K562 (cell line): ENCODE measurements at regions not wholly inside any gene's neighbourhood (a gene's known extent, or its start where the extent isn't known, plus 50 kb on each side); places are given as distances from the start of the nearest gene placed in this dataset.

Experiments
- ATAC-seq: fragments of 200-7000 bp; cut with Tn5 transposase; 3 replicates; pipeline ENCODE4 v1.9.1; 2020; ENCODE audit warnings: moderate library complexity
- BruUV-seq: library from RNA; stranded (reverse); fragments of 400-500 nt; replicated peaks from 2 replicates; lab custom pipeline; 2021; lab: Mats Ljungman, UMichigan
- CTCF ChIA-PET: fragments of 300-600 bp; formaldehyde crosslinking; extraction: SDS; loops from one replicate; lab custom pipeline; 2021; ENCODE audit warnings: low intra/inter-chr PET ratio; lab: Yijun Ruan, JAX
- POLR2A ChIA-PET: fragments of 300-600, 350-650 bp; sonication (Branson Sonifier 250); formaldehyde crosslinking; extraction: SDS; loops from one replicate; lab custom pipeline; 2021; ENCODE audit warnings: antibody characterized with exemption, inconsistent platforms; lab: Yijun Ruan, JAX
- DNase-seq, 4 experiments: peaks; one replicate each; pipeline versions ENCODE4 v3.0.0 to v3.0.0-alpha.2; 2011 to 2018; ENCODE audit warnings: low spot score in 3 of 4, mixed read lengths in 3 of 4; ENCODE audit errors: extremely low read depth in 1 of 4
- FAIRE-seq: peaks from 2 replicates; lab custom pipeline; 2011; peaks lifted over from hg19 to GRCh38; lab: Jason Lieb, UNC
- H2AFZ ChIP-seq: 2 replicates; pipeline ENCODE4 v1.6.0; 2011; ENCODE audit warnings: low read depth, low read length, control low read depth, inconsistent platforms
- H3K27ac ChIP-seq: fragments of 200-600 bp; 3 replicates; pipeline ENCODE4 v1.8.0; 2011; ENCODE audit warnings: low read depth, mild to moderate bottlenecking, control low read depth, inconsistent platforms, low read length, moderate library complexity, mixed read lengths; ENCODE audit errors: extremely low read depth
- H3K27me3 ChIP-seq, 2 experiments: fragments of 300-600 bp in 1 of 2; 2 replicates in 1 of 2; 3 replicates in 1 of 2; pipeline versions ENCODE4 v1.6.0 to v1.8.0; 2011; ENCODE audit warnings: inconsistent platforms in 2 of 2, low read length in 2 of 2, mild to moderate bottlenecking in 1 of 2, mixed read lengths in 1 of 2, moderate library complexity in 1 of 2; ENCODE audit not compliant: control insufficient read depth in 2 of 2, insufficient read depth in 2 of 2
- H3K36me3 ChIP-seq: fragments of 300-600 bp; 3 replicates; pipeline ENCODE4 v1.8.0; 2011; ENCODE audit warnings: mild to moderate bottlenecking, low read length, inconsistent platforms; ENCODE audit not compliant: control insufficient read depth, insufficient read depth
- H3K4me1 ChIP-seq, 2 experiments: fragments of 200-600 bp in 1 of 2; replicated peaks in 1 of 2; 2 replicates in 1 of 2; 3 replicates in 1 of 2; pipeline versions ENCODE4 v1.5.1 to v1.8.0; 2011; ENCODE audit warnings: inconsistent platforms in 2 of 2, low read length in 2 of 2, mild to moderate bottlenecking in 1 of 2, mixed read lengths in 1 of 2, moderate library complexity in 1 of 2; ENCODE audit not compliant: control insufficient read depth in 2 of 2, insufficient read depth in 2 of 2
- H3K4me2 ChIP-seq: 2 replicates; pipeline ENCODE4 v1.6.1; 2011; ENCODE audit warnings: low read length, control low read depth, inconsistent platforms, mixed read lengths; ENCODE audit not compliant: insufficient read depth
- H3K4me3 ChIP-seq: fragments of 200-600 bp; sonication (generic), shearing (Covaris generic); 2 replicates; pipeline ENCODE4 v1.5.1; 2016; ENCODE audit warnings: control low read depth, inconsistent platforms
- H3K79me2 ChIP-seq: fragments of 200-600 bp; 3 replicates; pipeline ENCODE4 v1.8.0; 2011; ENCODE audit warnings: low read length, inconsistent platforms; ENCODE audit not compliant: control insufficient read depth, insufficient read depth
- H3K9ac ChIP-seq, 2 experiments: 2 replicates each; pipeline versions ENCODE4 v1.6.0 to v1.6.1; 2011; ENCODE audit warnings: low read depth in 2 of 2, low read length in 2 of 2, control low read depth in 1 of 2, inconsistent platforms in 1 of 2, mild to moderate bottlenecking in 1 of 2, mixed read lengths in 1 of 2; ENCODE audit not compliant: insufficient read depth in 1 of 2
- H3K9me1 ChIP-seq: one replicate; pipeline ENCODE4 v1.6.0; 2011; ENCODE audit warnings: inconsistent platforms, mild to moderate bottlenecking, low read length, moderate library complexity; ENCODE audit not compliant: control insufficient read depth, insufficient read depth
- H3K9me3 ChIP-seq: replicated peaks from 2 replicates; pipeline ENCODE4 v1.5.1; 2011; ENCODE audit warnings: low read depth, low read length, inconsistent platforms; ENCODE audit not compliant: control insufficient read depth, insufficient read depth
- H4K20me1 ChIP-seq: replicated peaks from 2 replicates; pipeline ENCODE4 v1.6.1; 2011; ENCODE audit warnings: low read length, inconsistent platforms, mixed read lengths; ENCODE audit not compliant: control insufficient read depth, insufficient read depth
- C11orf30 ChIP-seq: fragments of 450-650 bp; IDR thresholded peaks from 2 replicates; pipeline ENCODE4 v1.6.1; 2016; ENCODE audit warnings: low read depth, mild to moderate bottlenecking
- CBFA2T3 ChIP-seq: fragments of 450-650 bp; IDR thresholded peaks from 2 replicates; pipeline ENCODE4 v1.6.1; 2017
- CHAMP1 ChIP-seq: fragments of 450-650 bp; IDR thresholded peaks from 2 replicates; pipeline ENCODE4 v1.6.1; 2016; ENCODE audit warnings: mild to moderate bottlenecking
- CHD1 ChIP-seq: fragments of 200-600 bp; sonication (generic); IDR thresholded peaks from one replicate; pipeline ENCODE4 v1.6.1; 2012; ENCODE audit warnings: mild to moderate bottlenecking, moderate library complexity, low read length, inconsistent platforms
- KLF10 ChIP-seq: fragments of 250-450 bp; sonication (Bioruptor Pico); IDR thresholded peaks from 2 replicates; pipeline ENCODE4 v1.6.1; 2021; ENCODE audit warnings: matching md5 sums
- MAFF ChIP-seq: IDR thresholded peaks from 2 replicates; pipeline ENCODE4 v1.6.1; 2012; ENCODE audit warnings: low read length, improper control_type of control experiment
- MAFG ChIP-seq: fragments of 450-650 bp; conservative IDR thresholded peaks from 2 replicates; pipeline ENCODE4 v1.6.1; 2016; ENCODE audit warnings: missing genetic modification characterization, missing compliant biosample characterization
- MAFK ChIP-seq: IDR thresholded peaks from 2 replicates; pipeline ENCODE4 v1.6.1; 2011; ENCODE audit warnings: low read length, improper control_type of control experiment
- PTBP1 ChIP-seq: fragments of 200-400 bp; formaldehyde crosslinking; IDR thresholded peaks from 2 replicates; pipeline ENCODE4 v1.6.1; 2017; ENCODE audit warnings: low read depth, low read length
- ZNF224 ChIP-seq: sonication (generic); formaldehyde crosslinking; IDR thresholded peaks from 2 replicates; pipeline ENCODE4 v1.8.0; 2022; ENCODE audit warnings: mild to moderate bottlenecking, missing genetic modification reagents
- ZNF316 ChIP-seq: fragments of 450-650 bp; IDR thresholded peaks from 2 replicates; pipeline ENCODE4 v1.6.1; 2016
- WGBS: fragments of 100-300 bp; shearing (Covaris generic); methylation state at CpG from one replicate; pipeline ENCODE4 v1.1.6; 2016; ENCODE audit warnings: low coverage, mixed read lengths; ENCODE audit not compliant: insufficient coverage; ENCODE audit errors: missing lambda C conversion rate; 5-methylcytosine and 5-hydroxymethylcytosine counted together
- in situ Hi-C: fragments of 300-500 bp; cut with MboI; formaldehyde crosslinking; loops from 4 replicates; pipeline ENCODE4 v1.15.0; 2018; ENCODE audit warnings: inconsistent platforms, mixed read lengths
- intact Hi-C: fragments of 100-400 bp; cut with micrococcal nuclease; formaldehyde crosslinking; loops from 2 replicates; pipeline ENCODE4 v1.14.2; 2022
- TF ChIP-seq, protein P1 (sequence below): IDR thresholded peaks from 3 replicates; pipeline ENCODE4 v1.6.1; 2011; ENCODE audit warnings: borderline replicate concordance, mild to moderate bottlenecking; ENCODE audit not compliant: insufficient read length, insufficient read depth

DNA sequence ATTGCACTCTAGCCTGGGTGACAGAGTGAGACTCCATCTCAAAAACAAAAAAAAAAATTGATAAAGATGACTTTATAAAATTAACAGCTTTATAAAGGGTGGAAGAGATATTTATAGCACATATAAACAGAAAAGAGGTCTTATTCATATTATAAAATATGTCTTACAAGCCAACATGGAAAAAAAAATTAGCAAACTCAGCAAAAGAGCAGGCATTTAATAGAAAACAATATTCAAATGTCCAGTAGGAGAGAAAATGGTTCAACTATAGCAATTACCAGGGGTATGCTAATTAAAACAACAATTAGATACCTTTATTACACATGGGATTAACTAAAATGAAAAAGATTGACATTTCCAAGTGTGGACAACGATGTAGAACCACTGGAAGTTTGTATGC, 929.1 kb downstream of the REEP3 start:
- WGBS = 29% methylated on average over 1 of the region's 1 CpG
- H3K9ac ChIP-seq = no peak overlapping the region
- FAIRE-seq (no peak), ATAC-seq (no peak), DNase-seq (no peak)
- no peaks in the 10 kb centered on the region for H3K79me2 ChIP-seq
- H3K4me3 ChIP-seq = no peak overlapping the region
- no peaks in the 10 kb centered on the region for H3K36me3 ChIP-seq
- no peaks in the 10 kb centered on the region for H4K20me1 ChIP-seq
- no peak overlapping the region for H3K27ac ChIP-seq
- intact Hi-C loops = no loop called here
- ChIA-PET CTCF (no interaction called here), POLR2A (no interaction called here)
- BruUV-seq = no TSS peak
- no peaks in the 10 kb centered on the region for H3K9me3 ChIP-seq
- no peak overlapping the region for H3K4me2 ChIP-seq
- no peaks in the 10 kb centered on the region for H3K27me3 ChIP-seq
- in situ Hi-C loops = no loop called here
- H3K9me1 ChIP-seq = no peaks in the 10 kb centered on the region
- peak; percentile 91 for TF ChIP-seq ZNF316
- TF ChIP-seq C11orf30 = peak; percentile 83
- TF ChIP-seq, protein P1, sequence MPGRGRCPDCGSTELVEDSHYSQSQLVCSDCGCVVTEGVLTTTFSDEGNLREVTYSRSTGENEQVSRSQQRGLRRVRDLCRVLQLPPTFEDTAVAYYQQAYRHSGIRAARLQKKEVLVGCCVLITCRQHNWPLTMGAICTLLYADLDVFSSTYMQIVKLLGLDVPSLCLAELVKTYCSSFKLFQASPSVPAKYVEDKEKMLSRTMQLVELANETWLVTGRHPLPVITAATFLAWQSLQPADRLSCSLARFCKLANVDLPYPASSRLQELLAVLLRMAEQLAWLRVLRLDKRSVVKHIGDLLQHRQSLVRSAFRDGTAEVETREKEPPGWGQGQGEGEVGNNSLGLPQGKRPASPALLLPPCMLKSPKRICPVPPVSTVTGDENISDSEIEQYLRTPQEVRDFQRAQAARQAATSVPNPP = no peak
- TF ChIP-seq MAFG (tag) = peak; percentile 78
- TF ChIP-seq CHAMP1 = no peak
- no peak for TF ChIP-seq KLF10 (CRISPR knock-in tag)
- peak; percentile 81 for TF ChIP-seq MAFF
- no peak for TF ChIP-seq CBFA2T3
- TF ChIP-seq PTBP1 = no peak
- no peak for TF ChIP-seq CHD1
- peak; percentile 78 for TF ChIP-seq MAFK
- no peak for TF ChIP-seq ZNF224 (CRISPR knock-in tag)
- no peaks in the 10 kb centered on the region for H3K4me1 ChIP-seq
- peak overlapping the region; percentile 36; the same call in 1 of the 2 replicates for H2AFZ ChIP-seq
